ENCODE measurements at regions not wholly inside any gene's neighbourhood (a gene's known extent, or its start where the extent isn't known, plus 50 kb on each side); places are given as distances from the start of the nearest gene placed in this dataset.

DNA sequence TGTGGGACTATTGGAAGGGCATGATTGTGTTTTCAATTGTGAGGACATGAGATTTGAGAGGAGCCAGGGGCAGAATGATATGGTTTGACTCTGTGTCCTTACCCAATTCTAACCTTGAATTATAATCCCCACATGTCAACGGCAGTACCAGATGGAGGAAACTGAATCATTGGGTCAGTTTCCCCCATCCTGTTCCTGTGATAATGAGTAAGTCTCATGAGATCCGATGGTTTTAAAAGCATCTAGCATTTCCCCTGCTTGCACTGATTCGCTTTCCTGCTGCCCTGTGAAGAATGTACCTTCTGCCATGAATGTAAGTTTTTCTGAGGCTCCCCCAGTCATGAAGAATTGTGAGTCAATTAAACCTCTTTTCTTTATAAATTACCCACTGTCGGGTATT, 1367.1 kb downstream of the XPNPEP1 start:
- no peaks in the 10 kb centered on the region for H3K27me3 ChIP-seq (replicated peaks in 1 of 4; ENCODE audit: control insufficient read depth in 3 of 4, extremely low read depth in 1 of 4, insufficient read depth in 3 of 4, low read length in 3 of 4)
- no peaks in the 10 kb centered on the region for H3K23me2 ChIP-seq (ENCODE audit: low read depth, low read length)
- no peak overlapping the region for H3K4me2 ChIP-seq (ENCODE audit: insufficient read depth in 1 of 2, low read depth in 2 of 2, low read length in 2 of 2)
- H3K27ac ChIP-seq (ENCODE audit: low read depth, low read length): no peak overlapping the region
- CTCF ChIA-PET (ENCODE audit: partially characterized antibody): no interaction called here
- no peak overlapping the region for H3K56ac ChIP-seq (replicated peaks; ENCODE audit: insufficient read length, low read depth, low read length)
- no peaks in the 10 kb centered on the region for H3K36me3 ChIP-seq (ENCODE audit: control insufficient read depth in 2 of 4, insufficient read depth in 4 of 4, low read length in 3 of 4)
- H3K4me1 ChIP-seq (replicated peaks in 1 of 4; ENCODE audit: control insufficient read depth in 3 of 4, insufficient read depth in 4 of 4, low read length in 3 of 4): no peaks in the 10 kb centered on the region
- no peak overlapping the region for H2BK15ac ChIP-seq (ENCODE audit: low read length)
- H2BK20ac ChIP-seq (ENCODE audit: low read length): no peak overlapping the region
- no peak overlapping the region for H3K9ac ChIP-seq (replicated peaks in 1 of 4; ENCODE audit: extremely low read depth in 1 of 4, low read depth in 3 of 4, low read length in 3 of 4)
- no peak overlapping the region for H2BK5ac ChIP-seq (ENCODE audit: low read depth, low read length)
- POLR2A ChIA-PET (ENCODE audit: partially characterized antibody): no interaction called here
- no peak overlapping the region for H4K91ac ChIP-seq (replicated peaks; ENCODE audit: insufficient read length, low read length)
- no peak overlapping the region for H3K4ac ChIP-seq (replicated peaks; ENCODE audit: insufficient read length, low read depth, low read length)
- no peak overlapping the region for H2BK120ac ChIP-seq (replicated peaks; ENCODE audit: low read depth, low read length)
- H2AFZ ChIP-seq (ENCODE audit: low read length): no peak overlapping the region
- H2BK12ac ChIP-seq (ENCODE audit: low read depth, low read length): no peak overlapping the region
- no peak overlapping the region for H4K8ac ChIP-seq (ENCODE audit: extremely low read depth, insufficient read depth, low read length)
- DNase-seq (ENCODE audit: low read depth in 1 of 2, low spot score in 2 of 2): no peak
- no peak overlapping the region for H3K4me3 ChIP-seq (ENCODE audit: extremely low read depth in 1 of 4, insufficient read depth in 2 of 4, low read depth in 3 of 4, low read length in 4 of 4)
- no peaks in the 10 kb centered on the region for H4K20me1 ChIP-seq (replicated peaks in 1 of 2; ENCODE audit: control insufficient read depth in 1 of 2, insufficient read depth in 2 of 2, low read length in 2 of 2)
- no peak for FAIRE-seq
- no peak overlapping the region for H3K14ac ChIP-seq (ENCODE audit: insufficient read length)
- TF ChIP-seq POLR2AphosphoS5 (IDR thresholded peaks at IDR 0.05; ENCODE audit: low read depth, low read length) (no peak), TEAD4 (IDR thresholded peaks at IDR 0.05; ENCODE audit: low read depth, low read length) (no peak), CREB1 (IDR thresholded peaks at IDR 0.05) (no peak), CBX5 (IDR thresholded peaks at IDR 0.05; ENCODE audit: low read depth, low read length) (no peak), SIRT6 (IDR thresholded peaks at IDR 0.05; ENCODE audit: low read length) (no peak), ASH2L (IDR thresholded peaks at IDR 0.05; ENCODE audit: low read length) (no peak), RBBP5 (IDR thresholded peaks at IDR 0.05; ENCODE audit: borderline replicate concordance, low read depth, low read length) (no peak), TAF7 (optimal IDR thresholded peaks at IDR 0.05; ENCODE audit: borderline replicate concordance, low read depth, low read length) (no peak)
- TF ChIP-seq, protein P1, sequence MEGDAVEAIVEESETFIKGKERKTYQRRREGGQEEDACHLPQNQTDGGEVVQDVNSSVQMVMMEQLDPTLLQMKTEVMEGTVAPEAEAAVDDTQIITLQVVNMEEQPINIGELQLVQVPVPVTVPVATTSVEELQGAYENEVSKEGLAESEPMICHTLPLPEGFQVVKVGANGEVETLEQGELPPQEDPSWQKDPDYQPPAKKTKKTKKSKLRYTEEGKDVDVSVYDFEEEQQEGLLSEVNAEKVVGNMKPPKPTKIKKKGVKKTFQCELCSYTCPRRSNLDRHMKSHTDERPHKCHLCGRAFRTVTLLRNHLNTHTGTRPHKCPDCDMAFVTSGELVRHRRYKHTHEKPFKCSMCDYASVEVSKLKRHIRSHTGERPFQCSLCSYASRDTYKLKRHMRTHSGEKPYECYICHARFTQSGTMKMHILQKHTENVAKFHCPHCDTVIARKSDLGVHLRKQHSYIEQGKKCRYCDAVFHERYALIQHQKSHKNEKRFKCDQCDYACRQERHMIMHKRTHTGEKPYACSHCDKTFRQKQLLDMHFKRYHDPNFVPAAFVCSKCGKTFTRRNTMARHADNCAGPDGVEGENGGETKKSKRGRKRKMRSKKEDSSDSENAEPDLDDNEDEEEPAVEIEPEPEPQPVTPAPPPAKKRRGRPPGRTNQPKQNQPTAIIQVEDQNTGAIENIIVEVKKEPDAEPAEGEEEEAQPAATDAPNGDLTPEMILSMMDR (IDR thresholded peaks at IDR 0.05; ENCODE audit: control extremely low read depth in 1 of 3, insufficient read depth in 1 of 3, low read depth in 1 of 3, low read length in 3 of 3): no peak
- no peak overlapping the region for H2AK5ac ChIP-seq (ENCODE audit: low read depth, low read length)
- H4K5ac ChIP-seq (ENCODE audit: insufficient read length, low read depth, low read length): no peak overlapping the region
- no peaks in the 10 kb centered on the region for H3K79me1 ChIP-seq (ENCODE audit: low read depth, low read length)
- 91% methylated on average over 4 of the region's 4 CpGs; no CpG with 5 or more reads in 1 of the 2 experiments for WGBS, 2 experiments (ENCODE audit: extremely low coverage in 1 of 2, insufficient coverage in 1 of 2, insufficient read length in 1 of 2, insufficient replicate concordance in 2 of 2, low coverage in 1 of 2, low lambda C conversion rate in 2 of 2, missing lambda C conversion rate in 1 of 2)
- H3K18ac ChIP-seq (ENCODE audit: extremely low read depth, low read length): no peak overlapping the region
- H3K79me2 ChIP-seq (ENCODE audit: control insufficient read depth in 1 of 2, insufficient read depth in 2 of 2, low read length in 2 of 2): no peaks in the 10 kb centered on the region
- H3K9me3 ChIP-seq (ENCODE audit: insufficient read depth in 2 of 2, low read depth in 1 of 2, low read length in 1 of 2): no peaks in the 10 kb centered on the region
- H3K23ac ChIP-seq (ENCODE audit: insufficient read length): no peak overlapping the region
